GM18861 (cell line): ENCODE measurements at regions not wholly inside any gene's neighbourhood (a gene's known extent, or its start where the extent isn't known, plus 50 kb on each side); places are given as distances from the start of the nearest gene placed in this dataset.
"Not testable (repeated sequence)": the region's sequence is repeated elsewhere in the genome, so short reads cannot be mapped to it uniquely, and the experiment has no call there.

Source experiments
- ATAC-seq: cut with Tn5 transposase; IDR thresholded peaks from one replicate; pipeline ENCODE4 v1.9.1; 2021; ENCODE audit not compliant: unreplicated experiment

DNA sequence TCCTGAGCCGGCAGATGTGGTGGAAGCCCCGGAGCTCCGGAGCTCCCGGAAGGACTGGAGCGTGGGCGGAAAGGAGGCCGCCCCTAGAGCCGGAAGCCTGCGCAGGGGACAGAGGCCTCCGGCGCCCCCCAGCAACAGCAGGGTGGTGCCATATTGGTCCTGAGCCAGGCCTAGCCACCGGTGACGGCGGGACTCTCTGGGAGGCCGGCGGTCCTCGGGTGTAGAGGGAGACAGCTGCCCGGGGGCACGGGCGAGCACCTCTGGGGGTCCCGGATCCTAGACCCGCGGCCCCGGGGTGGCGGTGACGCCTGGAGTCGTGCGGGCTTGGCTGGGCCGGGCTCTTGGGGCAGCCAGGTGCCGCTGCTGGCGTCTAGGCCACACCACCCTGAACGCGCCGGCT lies 1472.2 kb downstream of the FOXD4L5 start:
- peak; percentile 66 for ATAC-seq

DNA sequence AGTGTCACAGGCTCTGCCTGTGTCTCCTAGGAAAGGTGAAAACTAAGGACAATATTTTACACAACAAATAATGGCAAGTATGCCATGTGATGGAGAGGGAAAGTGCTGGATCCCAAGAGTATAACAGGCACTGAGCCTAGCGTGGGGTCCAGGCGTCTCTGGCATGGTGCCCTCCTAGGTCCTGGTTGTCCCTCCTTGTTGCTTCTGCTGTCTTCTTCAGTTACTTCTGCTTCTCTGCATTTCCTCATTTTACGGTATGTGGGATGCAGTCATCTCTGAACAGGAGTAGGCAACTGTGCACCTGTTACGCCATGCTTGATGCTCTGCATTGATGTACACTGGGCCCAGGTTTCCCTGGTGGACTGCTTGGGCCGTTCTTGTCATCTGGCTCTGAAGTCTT lies 1480.8 kb downstream of the FOXD4L5 start:
- not testable (repeated sequence) for ATAC-seq

DNA sequence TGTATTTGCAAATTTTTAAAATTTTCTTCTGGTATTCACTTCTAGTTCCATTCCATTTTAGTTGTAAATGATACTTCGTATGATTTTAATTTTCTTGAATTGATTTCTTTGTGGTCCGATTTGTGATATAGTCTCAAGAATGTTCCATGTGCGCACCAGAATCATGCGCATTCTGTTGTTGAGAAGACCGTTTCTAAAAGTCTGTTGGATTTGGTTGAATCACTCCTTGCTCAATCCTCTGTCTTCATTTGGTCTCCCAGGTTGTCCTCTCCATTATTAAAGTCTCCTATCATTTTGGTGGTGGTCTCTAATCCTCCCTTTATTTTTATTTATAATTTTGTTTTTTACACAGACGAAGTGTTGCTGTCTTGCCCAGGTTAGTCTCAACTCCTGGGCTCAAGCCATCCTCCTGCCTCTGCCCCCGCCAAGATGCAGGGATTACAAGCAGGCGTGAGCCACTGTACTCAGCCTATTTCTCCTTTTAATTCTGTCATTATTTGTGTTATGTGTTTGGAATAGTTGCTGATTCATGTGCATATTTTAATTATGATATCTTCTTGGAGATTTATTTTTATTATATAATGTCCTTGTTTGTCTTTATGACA lies 1490.8 kb downstream of the FOXD4L5 start:
- ATAC-seq: not testable (repeated sequence)

DNA sequence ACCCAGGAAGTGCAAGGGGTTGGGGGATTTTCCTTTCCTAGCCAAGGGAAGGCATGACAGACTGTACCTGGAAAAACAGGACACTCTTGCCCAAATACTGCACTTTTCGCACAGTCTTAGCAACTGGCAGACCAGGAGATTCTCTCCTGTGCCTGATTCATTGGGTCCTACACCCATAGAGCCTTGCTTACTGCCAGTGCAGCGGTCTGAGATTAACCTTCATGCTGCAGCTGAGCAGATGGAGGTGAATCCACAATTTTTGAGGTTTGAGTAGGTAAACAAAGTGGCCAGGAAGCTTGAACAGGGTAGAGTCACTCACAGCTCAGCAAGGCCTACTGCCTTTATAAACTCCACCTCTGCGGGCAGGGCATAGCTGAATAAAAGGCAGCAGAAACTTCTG lies 1497.6 kb downstream of the FOXD4L5 start:
- ATAC-seq: not testable (repeated sequence)

DNA sequence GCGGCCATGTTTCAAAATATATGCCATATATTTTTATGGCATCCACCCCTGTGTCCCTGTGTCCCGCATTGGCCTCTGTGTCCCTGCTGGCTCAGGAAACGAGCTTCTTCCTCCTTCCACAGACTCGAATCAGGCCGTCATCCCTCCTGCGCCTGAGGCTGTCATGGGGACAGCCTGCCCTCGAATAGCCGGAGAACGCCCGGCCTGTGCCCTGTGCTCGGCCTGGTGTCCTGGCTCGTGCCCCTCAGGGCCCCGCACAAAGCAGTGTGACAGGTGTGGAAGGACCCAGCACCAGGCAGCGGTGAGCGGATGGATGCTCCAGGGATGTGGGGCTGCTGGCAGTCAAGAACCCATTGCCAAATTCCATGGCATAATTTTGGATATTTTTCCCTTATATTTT lies 1500.0 kb downstream of the FOXD4L5 start:
- ATAC-seq: not testable (repeated sequence)

DNA sequence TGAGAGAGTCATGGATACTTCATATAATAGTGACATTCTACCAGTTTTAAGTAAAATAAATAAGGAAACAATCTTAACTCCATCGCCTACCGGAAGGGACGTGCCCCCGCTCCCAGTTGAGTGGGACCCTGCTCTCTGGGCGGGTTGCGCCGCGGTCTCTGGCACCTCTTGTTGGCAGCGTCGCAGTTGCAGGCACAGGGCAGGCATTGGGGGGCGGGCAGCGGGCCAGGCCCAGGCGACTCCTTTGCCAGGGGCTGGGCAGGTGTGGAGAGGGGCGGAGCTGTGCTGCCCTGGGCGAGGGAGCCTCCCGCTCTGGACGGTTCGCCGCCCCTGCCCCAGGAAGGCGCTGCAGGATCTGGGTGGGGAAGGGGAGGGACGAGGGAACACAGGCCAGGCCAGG lies 1500.6 kb downstream of the FOXD4L5 start:
- ATAC-seq: not testable (repeated sequence)

DNA sequence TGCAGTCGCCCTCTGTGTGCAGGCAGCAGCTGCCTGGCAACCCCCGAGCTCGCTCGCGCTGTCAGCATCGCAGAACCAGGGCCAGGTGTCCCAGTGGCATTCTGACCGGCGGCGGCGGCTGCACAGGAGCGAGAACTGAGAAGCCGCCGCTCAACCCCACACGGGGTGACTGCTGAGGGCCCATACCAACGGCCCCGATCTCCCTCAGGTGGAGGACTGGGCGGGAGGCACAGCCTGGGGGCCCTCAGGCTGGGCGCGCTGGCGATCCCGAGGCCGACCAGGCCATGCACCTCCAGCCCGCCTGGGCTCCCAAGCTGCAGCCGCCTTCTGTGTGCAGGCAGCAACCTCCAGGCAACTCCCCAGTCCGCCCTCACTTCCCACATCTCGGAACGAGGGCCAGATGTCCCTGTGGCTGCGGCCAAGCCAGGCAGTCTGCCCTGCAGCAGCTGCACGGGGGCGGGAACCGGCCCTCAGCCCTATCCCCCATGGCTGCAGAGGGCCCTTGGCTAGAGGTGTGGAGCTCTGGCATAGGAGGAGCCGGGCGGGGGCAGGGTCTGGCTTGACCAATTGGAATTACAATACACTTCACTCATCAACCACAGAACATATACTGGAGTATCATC lies 1503.1 kb downstream of the FOXD4L5 start:
- peak; percentile 16 for ATAC-seq

DNA sequence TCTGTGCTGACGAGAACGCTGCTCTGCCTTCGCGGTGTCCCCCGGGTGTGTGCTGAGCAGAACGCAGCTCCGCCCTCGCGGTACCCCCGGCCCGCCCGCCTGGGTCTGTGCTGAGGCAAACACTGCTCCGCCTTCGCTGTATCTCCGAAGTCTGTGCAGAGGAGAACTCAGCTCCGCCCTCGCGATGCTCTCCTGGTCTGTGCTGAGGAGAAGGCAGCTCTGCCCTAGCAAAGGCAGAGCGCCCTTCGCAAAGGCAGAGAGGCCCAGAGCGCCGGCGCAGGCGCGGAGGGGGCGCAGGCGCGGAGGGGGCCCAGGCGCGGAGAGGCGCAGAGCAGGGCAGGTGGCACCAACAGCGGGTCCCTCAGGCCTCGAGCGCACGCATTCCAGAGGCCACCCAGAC lies 1503.6 kb downstream of the FOXD4L5 start:
- ATAC-seq: peak; percentile 80

DNA sequence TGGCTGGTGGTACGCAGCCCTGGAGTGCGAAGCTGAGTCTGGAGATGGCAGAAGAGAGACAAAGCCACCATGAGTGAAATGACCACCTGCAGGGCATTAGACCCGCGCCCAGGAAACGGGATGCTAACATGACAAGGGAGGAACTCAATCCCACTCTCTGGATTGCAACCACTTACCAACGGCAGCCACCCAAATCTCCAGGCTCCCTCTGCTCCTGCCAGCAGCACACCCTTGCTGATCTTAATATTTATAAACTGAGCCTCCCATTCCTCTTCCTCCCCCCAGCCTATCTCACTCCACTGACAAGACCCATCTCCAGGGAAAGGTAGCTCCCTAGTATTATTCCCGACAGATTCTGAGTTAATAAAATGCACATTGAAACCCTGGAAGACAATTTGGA lies 1508.8 kb downstream of the FOXD4L5 start:
- ATAC-seq: not testable (repeated sequence)

DNA sequence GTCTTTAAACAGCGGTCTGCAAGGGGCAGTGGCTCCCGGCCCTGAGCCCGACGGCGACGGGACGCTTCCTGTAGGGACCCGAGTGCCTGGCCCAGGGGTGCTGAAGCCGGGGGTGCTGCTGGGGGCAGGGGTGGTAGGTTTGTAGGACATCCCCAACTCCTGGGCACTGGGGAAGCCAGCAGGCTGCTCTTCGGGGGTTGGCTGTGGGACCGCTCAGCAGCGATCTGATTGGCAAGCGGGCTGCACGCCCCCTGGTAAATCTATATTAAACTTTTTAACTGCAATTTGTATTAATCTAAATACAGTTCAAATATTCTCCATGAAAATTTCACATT lies 1510.0 kb downstream of the FOXD4L5 start:
- not testable (repeated sequence) for ATAC-seq

DNA sequence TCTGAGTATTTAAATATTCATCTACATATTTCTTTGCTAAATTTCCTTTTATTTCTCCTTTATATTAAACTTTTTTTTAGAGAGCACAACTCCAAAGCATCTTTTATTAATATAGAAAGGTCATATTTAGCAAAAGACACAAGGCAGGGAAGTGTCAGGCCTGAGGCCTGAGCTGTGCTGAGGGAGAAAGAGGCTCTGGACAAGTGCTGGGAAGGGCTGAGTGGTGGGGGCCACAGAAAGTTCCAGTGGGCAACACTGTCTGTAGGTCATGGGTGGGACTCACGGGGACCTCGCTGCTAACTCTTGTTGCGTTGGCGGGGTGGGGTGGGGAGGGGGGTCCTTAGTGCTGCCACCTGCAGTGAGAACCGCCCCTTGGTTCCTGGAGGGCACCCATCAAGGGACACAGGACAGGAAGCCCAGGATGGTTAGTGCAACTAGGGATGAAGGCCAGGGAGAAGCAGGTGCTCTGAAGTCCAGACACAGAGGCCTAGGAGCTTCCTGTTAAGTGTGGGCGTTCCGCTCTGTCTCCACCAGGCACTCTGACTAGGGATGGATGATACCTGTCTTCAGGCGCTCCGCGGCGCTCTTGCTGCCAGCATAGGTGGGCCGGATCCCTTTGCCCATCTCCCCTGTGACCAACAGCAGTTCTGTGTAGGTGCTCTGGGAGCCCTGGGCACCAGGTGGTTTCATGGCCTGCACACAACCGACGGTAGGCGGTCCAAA lies 1510.5 kb downstream of the FOXD4L5 start:
- not testable (repeated sequence) for ATAC-seq

DNA sequence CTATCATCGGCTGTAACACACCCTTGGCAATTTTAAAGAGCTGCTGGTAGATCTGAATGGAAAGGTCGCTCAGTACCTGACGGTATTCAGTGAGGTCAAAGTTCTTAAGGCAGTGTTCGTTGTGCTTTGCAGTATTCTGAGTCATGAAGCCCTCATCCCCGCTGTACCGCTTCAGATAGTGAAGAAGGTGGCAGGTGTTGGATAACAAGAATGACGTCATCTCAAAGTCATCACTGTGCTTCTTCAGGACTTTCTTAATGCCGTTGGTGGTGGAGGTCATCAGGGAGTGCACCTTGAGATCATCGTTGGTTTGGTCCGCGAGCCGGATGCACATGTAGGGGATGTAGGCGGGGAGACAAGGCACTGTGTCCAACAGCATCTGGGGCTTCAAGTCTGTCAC lies 1522.8 kb downstream of the FOXD4L5 start:
- ATAC-seq: not testable (repeated sequence)

DNA sequence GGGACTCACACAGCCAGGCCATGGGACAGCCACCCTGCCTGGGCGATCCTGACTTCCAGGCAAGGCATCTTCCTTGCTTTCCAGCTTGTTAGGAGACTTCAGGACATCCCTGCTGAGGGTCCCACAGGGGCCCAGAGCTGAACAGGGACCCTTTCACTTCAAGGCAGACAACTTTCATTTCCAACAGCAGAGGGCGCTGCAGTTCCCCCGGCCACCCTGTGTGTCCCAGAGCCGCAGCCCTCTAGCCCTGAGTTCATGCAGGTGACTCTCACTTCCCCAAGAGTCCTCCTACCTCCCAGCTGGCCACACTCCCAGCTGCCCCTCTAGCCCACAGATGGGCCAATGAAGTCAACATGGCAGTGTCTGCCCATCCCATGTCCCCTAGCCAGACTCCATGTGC lies 1556.0 kb downstream of the FOXD4L5 start:
- not testable (repeated sequence) for ATAC-seq

DNA sequence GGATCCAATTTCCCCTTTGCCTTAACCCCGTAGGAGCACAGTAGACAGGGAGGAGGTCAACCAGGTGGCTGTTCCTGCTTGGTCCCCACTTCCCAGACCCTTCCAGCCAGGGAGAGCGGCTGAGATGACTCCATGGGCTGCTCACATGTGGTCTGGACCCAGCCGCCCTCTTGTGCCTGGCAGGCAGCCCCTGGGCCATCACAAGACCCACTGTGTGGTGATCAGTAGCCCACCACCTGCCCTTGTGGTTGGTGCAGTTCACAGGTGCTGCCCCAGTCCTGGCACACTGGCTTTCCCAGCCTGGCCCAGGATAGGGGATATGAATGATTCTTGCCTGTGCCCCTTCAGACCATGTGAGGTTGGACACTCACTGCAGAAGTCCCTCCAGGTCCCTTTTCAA lies 1556.7 kb downstream of the FOXD4L5 start:
- ATAC-seq: no peak

DNA sequence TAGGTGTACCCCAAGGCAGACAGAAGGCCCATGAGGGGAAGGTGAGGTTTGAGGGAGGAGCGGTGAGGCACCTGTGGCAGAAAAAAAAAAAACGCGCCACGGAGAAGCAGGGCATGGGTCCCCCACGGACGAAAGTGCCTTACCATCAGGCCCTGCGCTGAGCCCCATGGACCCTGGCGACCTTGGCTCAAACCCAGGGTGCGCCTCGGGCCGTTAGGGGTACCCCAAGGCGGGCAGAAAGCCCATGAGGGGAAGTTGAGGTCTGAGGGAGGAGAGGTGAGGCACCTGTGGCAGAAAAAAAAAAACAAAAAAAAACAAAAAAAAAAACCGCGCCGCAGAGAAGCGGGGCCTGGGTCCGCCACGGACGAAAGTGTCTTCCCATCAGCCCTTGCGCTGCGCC lies 1576.7 kb downstream of the FOXD4L5 start:
- ATAC-seq: not testable (repeated sequence)

DNA sequence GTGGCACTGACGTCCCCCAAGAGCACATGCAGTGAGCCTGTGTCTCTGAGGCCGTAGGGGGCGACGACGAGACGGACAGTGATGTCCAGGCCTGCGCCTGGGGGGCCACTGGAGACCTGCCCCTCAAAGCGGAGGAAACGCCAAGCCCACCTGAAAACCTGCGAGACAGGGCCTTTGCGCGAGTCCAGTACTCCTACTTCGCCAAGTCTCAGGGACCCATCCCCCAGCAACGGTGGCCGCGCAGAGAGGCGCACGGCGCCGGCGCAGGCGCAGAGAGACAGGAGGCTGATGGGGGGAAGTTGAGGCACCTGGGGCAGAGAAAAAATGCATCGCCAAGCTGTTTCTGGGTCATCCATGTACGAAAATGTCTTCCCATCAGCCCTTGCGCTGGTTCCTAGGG lies 1580.6 kb downstream of the FOXD4L5 start:
- ATAC-seq: not testable (repeated sequence)

DNA sequence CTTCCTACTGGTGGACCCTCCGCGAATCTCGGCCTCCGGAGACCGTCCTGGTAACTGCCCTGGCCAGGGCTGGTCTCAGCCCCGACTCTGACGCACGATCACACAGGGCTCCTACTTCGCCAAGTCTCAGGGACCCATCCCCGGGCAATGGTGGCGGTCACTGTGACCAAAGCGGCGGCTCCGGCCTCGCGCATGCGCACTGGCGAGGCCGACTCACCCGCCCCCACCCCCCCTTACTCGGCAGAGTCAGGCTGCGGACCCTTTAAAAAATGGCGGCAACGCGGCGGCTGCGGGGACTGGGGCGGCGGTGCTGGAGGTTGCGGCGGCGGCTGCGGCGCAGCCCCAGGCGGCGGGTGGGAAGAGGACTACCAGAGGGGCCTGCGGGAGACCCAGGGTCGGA lies 1581.3 kb downstream of the FOXD4L5 start:
- not testable (repeated sequence) for ATAC-seq

DNA sequence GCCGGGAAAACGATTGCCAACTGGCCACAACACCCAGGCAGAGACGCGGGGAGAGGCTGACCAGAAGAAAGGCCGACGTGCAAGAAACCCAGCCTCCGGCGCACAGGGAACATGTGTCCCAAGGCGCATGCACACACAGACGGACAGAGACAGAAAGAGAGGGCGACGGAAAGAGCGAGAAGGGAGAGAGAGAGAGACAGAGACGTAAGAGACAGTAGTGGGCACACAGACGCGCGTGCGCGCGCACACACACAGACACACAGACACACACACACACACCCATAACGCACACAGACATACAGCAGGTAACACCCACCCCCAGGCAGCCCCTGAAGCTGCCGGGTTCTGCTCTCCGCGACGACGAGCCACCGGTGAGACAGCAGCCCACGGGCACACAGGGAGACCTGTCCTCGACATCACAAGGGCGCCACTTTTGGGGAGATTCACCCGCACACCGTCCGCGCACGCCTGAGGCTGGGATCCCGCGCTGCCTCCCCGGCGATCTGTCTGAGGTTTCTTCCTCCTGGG lies 1581.8 kb downstream of the FOXD4L5 start:
- not testable (repeated sequence) for ATAC-seq
